Right kidney (tissue), 1 donor: ENCODE measurements at regions not wholly inside any gene's neighbourhood (a gene's known extent, or its start where the extent isn't known, plus 50 kb on each side); places are given as distances from the start of the nearest gene placed in this dataset.
"Not testable (repeated sequence)": the region's sequence is repeated elsewhere in the genome, so short reads cannot be mapped to it uniquely, and the experiment has no call there.

ENCODE experiments used
- DNase-seq: peaks from one replicate; pipeline ENCODE4 v3.0.0-alpha.2; 2016

GRCh38 chr21:27858053-27858825 is 891.4 kb upstream of the ADAMTS5 start:
- DNase-seq: not testable (repeated sequence)

- not testable (repeated sequence) for DNase-seq
Observed at GRCh38 chr21:27856988-27857387, 890.1 kb upstream of the ADAMTS5 start.

GRCh38 chr21:27841084-27841672 is 874.3 kb upstream of the ADAMTS5 start:
- no peak for DNase-seq

- no peak for DNase-seq
Observed at GRCh38 chr21:27840262-27840661, 873.4 kb upstream of the ADAMTS5 start.

- no peak for DNase-seq
Observed at GRCh38 chr21:27839512-27840115, 872.7 kb upstream of the ADAMTS5 start.

- no peak for DNase-seq
Observed at GRCh38 chr21:27838573-27838972, 871.7 kb upstream of the ADAMTS5 start.

- no peak for DNase-seq
Observed at GRCh38 chr21:27837936-27838335, 871.0 kb upstream of the ADAMTS5 start.

GRCh38 chr21:27833298-27833697 is 866.4 kb upstream of the ADAMTS5 start:
- DNase-seq: no peak

GRCh38 chr21:27831816-27832569 is 865.1 kb upstream of the ADAMTS5 start:
- DNase-seq: no peak

- DNase-seq: no peak
Observed at GRCh38 chr21:27831177-27831576, 864.3 kb upstream of the ADAMTS5 start.

GRCh38 chr21:27827972-27828371 is 861.1 kb upstream of the ADAMTS5 start:
- no peak for DNase-seq

GRCh38 chr21:27825035-27825434 is 858.1 kb upstream of the ADAMTS5 start:
- DNase-seq: no peak

GRCh38 chr21:27823652-27824201 is 856.8 kb upstream of the ADAMTS5 start:
- no peak for DNase-seq

GRCh38 chr21:27820342-27820741 is 853.5 kb upstream of the ADAMTS5 start:
- no peak for DNase-seq

- no peak for DNase-seq
Observed at GRCh38 chr21:27819299-27819698, 852.4 kb upstream of the ADAMTS5 start.

- no peak for DNase-seq
Observed at GRCh38 chr21:27818847-27819246, 852.0 kb upstream of the ADAMTS5 start.

- no peak for DNase-seq
Observed at GRCh38 chr21:27817902-27818623, 851.2 kb upstream of the ADAMTS5 start.

- DNase-seq: no peak
Observed at GRCh38 chr21:27817074-27817473, 850.2 kb upstream of the ADAMTS5 start.

- no peak for DNase-seq
Observed at GRCh38 chr21:27816301-27816700, 849.4 kb upstream of the ADAMTS5 start.

GRCh38 chr21:27814226-27814625 is 847.3 kb upstream of the ADAMTS5 start:
- DNase-seq: no peak

GRCh38 chr21:27813750-27814149 is 846.9 kb upstream of the ADAMTS5 start:
- DNase-seq: no peak

GRCh38 chr21:27813344-27813743 is 846.5 kb upstream of the ADAMTS5 start:
- no peak for DNase-seq
